ENCODE measurements at regions not wholly inside any gene's neighbourhood (a gene's known extent, or its start where the extent isn't known, plus 50 kb on each side); places are given as distances from the start of the nearest gene placed in this dataset.

DNA sequence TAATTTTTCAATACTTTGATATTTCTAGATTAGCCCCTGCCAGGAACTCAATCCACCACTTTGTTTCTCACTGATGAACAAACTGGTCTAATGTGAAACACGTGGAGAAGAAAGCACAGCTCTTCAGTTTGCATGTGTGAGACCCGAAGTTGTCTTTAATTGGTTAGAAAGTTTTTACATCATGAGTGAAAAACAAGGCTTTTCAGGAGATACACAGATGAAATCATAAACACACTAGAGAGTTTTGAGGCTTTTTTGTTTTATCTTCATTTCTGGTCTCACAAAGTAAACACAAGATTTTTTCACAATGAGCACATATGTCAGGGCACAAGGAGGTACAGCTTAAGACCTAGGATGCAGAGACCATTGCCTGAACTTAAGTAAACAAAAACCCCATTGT, 84.5 kb upstream of the MOCS2 start:
- no peak for FAIRE-seq
- Histone ChIP-seq H3K4me1 (ENCODE audit: control insufficient read depth in 3 of 3, insufficient read depth in 2 of 3, low read depth in 1 of 3, low read length in 2 of 3) (no peaks in the 10 kb centered on the region), H3K27ac (ENCODE audit: low read depth in 1 of 3, low read length in 2 of 3) (no peak overlapping the region)

GRCh38 chr5:53199882-53200281, 90.3 kb upstream of the MOCS2 start:
- Histone ChIP-seq H3K27ac (ENCODE audit: low read depth in 1 of 3, low read length in 2 of 3) (no peak overlapping the region), H3K4me1 (ENCODE audit: control insufficient read depth in 3 of 3, insufficient read depth in 2 of 3, low read depth in 1 of 3, low read length in 2 of 3) (no peaks in the 10 kb centered on the region), H3K9me3 (ENCODE audit: control insufficient read depth in 2 of 2, insufficient read depth in 1 of 2, low read depth in 1 of 2, low read length in 1 of 2) (no peaks in the 10 kb centered on the region), H3K27me3 (ENCODE audit: control insufficient read depth in 3 of 3, insufficient read depth in 3 of 3, low read length in 3 of 3) (no peaks in the 10 kb centered on the region), H3K36me3 (ENCODE audit: control insufficient read depth in 3 of 3, insufficient read depth in 2 of 3, low read depth in 1 of 3, low read length in 3 of 3) (no peaks in the 10 kb centered on the region), H3K4me3 (ENCODE audit: low read depth in 1 of 3, low read length in 3 of 3) (no peak overlapping the region)
- FAIRE-seq (no peak), DNase-seq (no peak)

More for the DNA sequence above, 84.5 kb upstream of the MOCS2 start:
- no peak for DNase-seq
- no peak overlapping the region for H3K4me3 ChIP-seq (ENCODE audit: low read depth in 1 of 3, low read length in 3 of 3)
- WGBS, 3 donors = 52 to 54% (median 53%) methylated on average over 2 of the region's 2 CpGs
- H3K27me3 ChIP-seq (ENCODE audit: control insufficient read depth in 3 of 3, insufficient read depth in 3 of 3, low read length in 3 of 3) = peaks cover 0 to 3% (median 0%) of the 10 kb centered on the region in 3 donors
- no peaks in the 10 kb centered on the region for H3K36me3 ChIP-seq (ENCODE audit: control insufficient read depth in 3 of 3, insufficient read depth in 2 of 3, low read depth in 1 of 3, low read length in 3 of 3)
- H3K9me3 ChIP-seq (ENCODE audit: control insufficient read depth in 2 of 2, insufficient read depth in 1 of 2, low read depth in 1 of 2, low read length in 1 of 2) = no peaks in the 10 kb centered on the region

DNA sequence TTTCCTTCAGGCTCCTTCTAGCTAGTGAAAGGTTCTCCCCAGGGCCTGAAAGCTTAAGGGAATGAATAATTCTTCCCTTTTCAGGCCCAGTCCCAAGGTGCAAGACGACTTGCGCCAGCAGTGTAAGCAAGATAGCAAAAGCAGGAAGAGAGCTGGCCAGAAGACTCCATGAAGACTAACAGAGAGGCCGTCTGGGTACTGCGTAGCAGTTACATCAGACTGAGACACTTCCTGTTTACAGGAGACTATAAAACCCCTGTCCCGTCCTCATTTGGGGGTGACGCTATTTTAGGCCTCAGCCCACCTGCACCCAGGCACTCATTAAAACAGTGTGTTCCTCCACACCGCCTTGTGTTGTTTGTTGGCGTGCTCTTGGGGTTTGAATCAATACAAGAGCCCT, 90.7 kb upstream of the MOCS2 start:
- DNase-seq = no peak
- H3K27me3 ChIP-seq (ENCODE audit: control insufficient read depth in 3 of 3, insufficient read depth in 3 of 3, low read length in 3 of 3) = no peaks in the 10 kb centered on the region
- FAIRE-seq = no peak
- no peak overlapping the region for H3K27ac ChIP-seq (ENCODE audit: low read depth in 1 of 3, low read length in 2 of 3)
- 75 to 91% (median 79%) methylated on average over 8 of the region's 8 CpGs for WGBS, 3 donors
- no peaks in the 10 kb centered on the region for H3K9me3 ChIP-seq (ENCODE audit: control insufficient read depth in 2 of 2, insufficient read depth in 1 of 2, low read depth in 1 of 2, low read length in 1 of 2)
- H3K4me1 ChIP-seq (ENCODE audit: control insufficient read depth in 3 of 3, insufficient read depth in 2 of 3, low read depth in 1 of 3, low read length in 2 of 3) = no peaks in the 10 kb centered on the region
- no peak overlapping the region for H3K4me3 ChIP-seq (ENCODE audit: low read depth in 1 of 3, low read length in 3 of 3)
- H3K36me3 ChIP-seq (ENCODE audit: control insufficient read depth in 3 of 3, insufficient read depth in 2 of 3, low read depth in 1 of 3, low read length in 3 of 3) = no peaks in the 10 kb centered on the region

DNA sequence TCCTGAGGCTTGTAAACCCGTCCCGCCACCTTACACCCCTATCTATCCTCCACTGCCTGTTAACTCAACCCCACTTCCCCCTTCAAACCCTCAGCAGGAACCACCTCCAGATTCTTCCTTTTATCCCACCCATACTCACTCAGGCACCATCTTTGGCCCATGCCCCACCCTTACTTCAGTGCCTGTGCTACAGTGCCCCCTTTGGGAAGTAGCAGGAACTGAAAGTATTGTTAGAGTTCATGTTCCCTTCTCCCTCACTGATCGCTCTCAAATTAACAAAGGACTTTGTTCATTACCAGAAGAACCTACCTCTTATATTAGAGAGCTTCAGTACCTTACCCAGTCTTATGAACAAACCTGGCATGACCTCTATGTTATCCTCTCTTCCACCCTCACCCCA, 92.2 kb upstream of the MOCS2 start:
- WGBS, 3 donors = 91 to 98% (median 93%) methylated on average over 3 of the region's 3 CpGs
- Histone ChIP-seq H3K9me3 (ENCODE audit: control insufficient read depth in 2 of 2, insufficient read depth in 1 of 2, low read depth in 1 of 2, low read length in 1 of 2) (no peaks in the 10 kb centered on the region), H3K27me3 (ENCODE audit: control insufficient read depth in 3 of 3, insufficient read depth in 3 of 3, low read length in 3 of 3) (no peaks in the 10 kb centered on the region), H3K27ac (ENCODE audit: low read depth in 1 of 3, low read length in 2 of 3) (no peak overlapping the region), H3K36me3 (ENCODE audit: control insufficient read depth in 3 of 3, insufficient read depth in 2 of 3, low read depth in 1 of 3, low read length in 3 of 3) (no peaks in the 10 kb centered on the region), H3K4me3 (ENCODE audit: low read depth in 1 of 3, low read length in 3 of 3) (no peak overlapping the region), H3K4me1 (ENCODE audit: control insufficient read depth in 3 of 3, insufficient read depth in 2 of 3, low read depth in 1 of 3, low read length in 2 of 3) (no peaks in the 10 kb centered on the region)
- FAIRE-seq (no peak), DNase-seq (no peak)

GRCh38 chr5:53206562-53206961, 97.0 kb upstream of the MOCS2 start:
- Histone ChIP-seq H3K9me3 (ENCODE audit: control insufficient read depth in 2 of 2, insufficient read depth in 1 of 2, low read depth in 1 of 2, low read length in 1 of 2) (no peaks in the 10 kb centered on the region), H3K27me3 (ENCODE audit: control insufficient read depth in 3 of 3, insufficient read depth in 3 of 3, low read length in 3 of 3) (no peaks in the 10 kb centered on the region), H3K4me1 (ENCODE audit: control insufficient read depth in 3 of 3, insufficient read depth in 2 of 3, low read depth in 1 of 3, low read length in 2 of 3) (no peaks in the 10 kb centered on the region), H3K27ac (ENCODE audit: low read depth in 1 of 3, low read length in 2 of 3) (no peak overlapping the region), H3K36me3 (ENCODE audit: control insufficient read depth in 3 of 3, insufficient read depth in 2 of 3, low read depth in 1 of 3, low read length in 3 of 3) (no peaks in the 10 kb centered on the region), H3K4me3 (ENCODE audit: low read depth in 1 of 3, low read length in 3 of 3) (no peak overlapping the region)
- DNase-seq = no peak
- 88 to 90% (median 88%) methylated on average over 9 of the region's 9 CpGs for WGBS, 3 donors
- FAIRE-seq = no peak

DNA sequence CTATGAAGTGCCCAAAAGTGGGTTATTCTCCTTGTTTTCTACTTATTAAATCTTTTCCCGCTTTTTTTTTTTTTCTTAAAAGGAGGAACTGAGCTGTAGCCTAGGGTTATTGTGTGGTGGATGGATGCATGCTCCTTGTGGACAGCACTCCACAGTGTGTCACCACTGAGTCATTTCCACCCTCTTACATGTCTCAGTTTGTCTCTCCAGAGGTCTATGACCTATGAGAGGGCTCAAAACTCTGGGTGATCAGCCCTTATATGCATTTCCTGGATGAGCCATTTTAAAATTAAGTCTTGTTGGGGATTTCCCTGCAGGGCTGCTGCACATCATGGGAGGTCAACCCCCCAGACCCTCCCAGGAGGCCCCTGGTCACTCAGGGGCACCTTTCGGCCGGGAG, 102.2 kb upstream of the MOCS2 start:
- H3K4me3 ChIP-seq (ENCODE audit: low read depth in 1 of 3, low read length in 3 of 3) = no peak overlapping the region
- WGBS, 3 donors = 88 to 92% (median 89%) methylated on average over 3 of the region's 3 CpGs
- H3K27ac ChIP-seq (ENCODE audit: low read depth in 1 of 3, low read length in 2 of 3) = no peak overlapping the region
- DNase-seq = no peak
- H3K4me1 ChIP-seq (ENCODE audit: control insufficient read depth in 3 of 3, insufficient read depth in 2 of 3, low read depth in 1 of 3, low read length in 2 of 3) = no peaks in the 10 kb centered on the region
- no peaks in the 10 kb centered on the region for H3K36me3 ChIP-seq (ENCODE audit: control insufficient read depth in 3 of 3, insufficient read depth in 2 of 3, low read depth in 1 of 3, low read length in 3 of 3)
- H3K27me3 ChIP-seq (ENCODE audit: control insufficient read depth in 3 of 3, insufficient read depth in 3 of 3, low read length in 3 of 3) = peaks cover 0 to 1% (median 0%) of the 10 kb centered on the region in 3 donors
- peaks cover 0 to 3% of the 10 kb centered on the region in 2 donors for H3K9me3 ChIP-seq (ENCODE audit: control insufficient read depth in 2 of 2, insufficient read depth in 1 of 2, low read depth in 1 of 2, low read length in 1 of 2)
- FAIRE-seq = no peak

- 81 to 87% (median 86%) methylated on average over 6 of the region's 6 CpGs for WGBS, 3 donors
- Histone ChIP-seq H3K27me3 (ENCODE audit: control insufficient read depth in 3 of 3, insufficient read depth in 3 of 3, low read length in 3 of 3) (peaks cover 0 to 1% (median 0%) of the 10 kb centered on the region in 3 donors), H3K27ac (ENCODE audit: low read depth in 1 of 3, low read length in 2 of 3) (no peak overlapping the region), H3K36me3 (ENCODE audit: control insufficient read depth in 3 of 3, insufficient read depth in 2 of 3, low read depth in 1 of 3, low read length in 3 of 3) (no peaks in the 10 kb centered on the region), H3K9me3 (ENCODE audit: control insufficient read depth in 2 of 2, insufficient read depth in 1 of 2, low read depth in 1 of 2, low read length in 1 of 2) (peaks cover 0 to 6% of the 10 kb centered on the region in 2 donors), H3K4me1 (ENCODE audit: control insufficient read depth in 3 of 3, insufficient read depth in 2 of 3, low read depth in 1 of 3, low read length in 2 of 3) (no peaks in the 10 kb centered on the region), H3K4me3 (ENCODE audit: low read depth in 1 of 3, low read length in 3 of 3) (no peak overlapping the region)
- DNase-seq (no peak), FAIRE-seq (no peak)
Observed at GRCh38 chr5:53219174-53219573, 109.6 kb upstream of the MOCS2 start.

GRCh38 chr5:53219610-53220009, 110.1 kb upstream of the MOCS2 start:
- DNase-seq = no peak
- 65 to 78% (median 74%) methylated on average over 3 of the region's 3 CpGs for WGBS, 3 donors
- FAIRE-seq = no peak
- no peaks in the 10 kb centered on the region for H3K36me3 ChIP-seq (ENCODE audit: control insufficient read depth in 3 of 3, insufficient read depth in 2 of 3, low read depth in 1 of 3, low read length in 3 of 3)
- H3K27ac ChIP-seq (ENCODE audit: low read depth in 1 of 3, low read length in 2 of 3) = no peak overlapping the region
- peaks cover 0 to 6% of the 10 kb centered on the region in 2 donors for H3K9me3 ChIP-seq (ENCODE audit: control insufficient read depth in 2 of 2, insufficient read depth in 1 of 2, low read depth in 1 of 2, low read length in 1 of 2)
- H3K27me3 ChIP-seq (ENCODE audit: control insufficient read depth in 3 of 3, insufficient read depth in 3 of 3, low read length in 3 of 3) = peaks cover 0 to 1% (median 0%) of the 10 kb centered on the region in 3 donors
- H3K4me3 ChIP-seq (ENCODE audit: low read depth in 1 of 3, low read length in 3 of 3) = no peak overlapping the region
- H3K4me1 ChIP-seq (ENCODE audit: control insufficient read depth in 3 of 3, insufficient read depth in 2 of 3, low read depth in 1 of 3, low read length in 2 of 3) = no peaks in the 10 kb centered on the region

DNA sequence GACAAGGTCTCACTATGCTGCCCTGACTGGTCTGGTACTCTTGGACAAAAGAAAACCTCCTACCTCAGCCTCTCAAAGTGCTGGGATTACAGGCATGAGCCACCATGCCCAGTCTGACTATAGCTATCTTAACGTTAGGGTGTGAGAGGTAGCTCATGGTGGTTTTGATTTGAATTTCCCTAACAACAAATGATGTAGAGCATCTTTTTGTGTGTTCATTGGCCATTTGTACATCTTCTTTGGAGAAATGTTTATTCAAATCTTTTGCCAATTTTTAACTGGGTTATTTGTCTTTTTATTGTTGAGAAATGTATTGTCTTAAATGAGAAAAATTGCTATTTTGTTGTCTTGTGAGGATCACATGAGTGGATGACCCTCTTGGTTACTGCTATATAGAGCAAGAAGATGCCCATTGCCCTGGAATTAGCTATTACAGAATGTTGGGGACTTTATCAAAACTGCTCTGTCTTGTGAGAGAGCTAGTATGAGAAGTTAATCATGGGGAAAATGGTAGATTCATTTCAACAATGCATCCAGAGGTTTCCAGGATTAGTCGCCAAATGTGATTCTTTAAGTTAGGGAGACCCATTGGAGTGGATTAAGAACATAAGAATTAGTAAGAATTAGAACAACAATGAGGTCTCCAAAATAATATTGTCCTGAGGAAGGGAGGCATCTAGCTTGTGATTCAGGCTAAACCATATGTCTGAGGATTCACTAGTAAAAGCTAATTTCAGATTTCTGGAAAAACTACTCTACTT, 124.3 kb upstream of the MOCS2 start:
- H3K27ac ChIP-seq (ENCODE audit: low read depth in 1 of 3, low read length in 2 of 3) = no peak overlapping the region
- WGBS, 3 donors = 59 to 66% (median 62%) methylated on average over 2 of the region's 2 CpGs
- peaks cover 0 to 12% of the 10 kb centered on the region in 2 donors for H3K9me3 ChIP-seq (ENCODE audit: control insufficient read depth in 2 of 2, insufficient read depth in 1 of 2, low read depth in 1 of 2, low read length in 1 of 2)
- no peak for DNase-seq
- no peak overlapping the region for H3K4me3 ChIP-seq (ENCODE audit: low read depth in 1 of 3, low read length in 3 of 3)
- FAIRE-seq = no peak
- H3K36me3 ChIP-seq (ENCODE audit: control insufficient read depth in 3 of 3, insufficient read depth in 2 of 3, low read depth in 1 of 3, low read length in 3 of 3) = no peaks in the 10 kb centered on the region
- H3K4me1 ChIP-seq (ENCODE audit: control insufficient read depth in 3 of 3, insufficient read depth in 2 of 3, low read depth in 1 of 3, low read length in 2 of 3) = no peaks in the 10 kb centered on the region
- H3K27me3 ChIP-seq (ENCODE audit: control insufficient read depth in 3 of 3, insufficient read depth in 3 of 3, low read length in 3 of 3) = no peaks in the 10 kb centered on the region
